NCI-H2107 treated with DMSO at 0.1 percent for 48 hours (cell line): ENCODE measurements at regions not wholly inside any gene's neighbourhood (a gene's known extent, or its start where the extent isn't known, plus 50 kb on each side); places are given as distances from the start of the nearest gene placed in this dataset.
"Not testable (repeated sequence)": the region's sequence is repeated elsewhere in the genome, so short reads cannot be mapped to it uniquely, and the experiment has no call there.

Source experiments
- DNase-seq: peaks from one replicate; lab custom pipeline; 2025; ENCODE audit not compliant: unreplicated experiment; lab: John Stamatoyannopoulos, UW

DNA sequence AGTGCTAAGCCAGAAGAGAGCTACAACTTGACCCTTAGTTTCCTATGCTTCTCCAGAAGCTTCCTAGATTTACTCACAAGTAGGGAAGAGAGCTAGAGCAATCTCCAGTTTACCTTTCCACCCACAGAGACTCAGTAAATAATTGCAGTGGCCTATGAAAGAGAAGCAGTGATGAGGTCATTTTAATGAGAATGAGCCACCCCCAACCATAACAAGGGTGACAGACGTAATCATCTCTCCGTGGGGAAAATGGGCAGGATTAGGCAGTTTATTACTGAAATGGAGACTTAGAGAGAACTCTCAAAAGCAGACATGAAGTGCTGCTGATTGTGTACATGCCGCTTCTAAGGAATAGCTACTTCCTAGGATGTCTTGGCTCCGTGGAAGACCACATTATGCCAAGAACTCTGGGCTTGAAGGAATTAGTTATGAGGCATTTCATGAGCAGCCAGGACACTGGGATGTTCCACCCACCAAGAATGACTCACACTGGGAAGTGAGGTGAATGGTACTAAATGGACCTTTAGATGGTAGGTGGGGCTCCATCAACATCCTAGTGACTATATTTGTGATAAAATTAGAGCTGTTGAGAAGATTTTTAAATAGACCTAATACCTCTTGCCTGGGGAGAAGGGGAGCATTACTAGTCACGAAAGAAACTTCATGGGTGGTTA, 160.9 kb downstream of the EDEM1 start:
- DNase-seq, result no peak

- no peak for DNase-seq
Observed at GRCh38 chr3:5349343-5349742, 161.8 kb downstream of the EDEM1 start.

GRCh38 chr3:5357089-5357488, 169.6 kb downstream of the EDEM1 start:
- no peak for DNase-seq

GRCh38 chr3:5358911-5359310, 171.4 kb downstream of the EDEM1 start:
- no peak for DNase-seq

GRCh38 chr3:5360453-5360852, 172.9 kb downstream of the EDEM1 start:
- DNase-seq, result no peak

DNA sequence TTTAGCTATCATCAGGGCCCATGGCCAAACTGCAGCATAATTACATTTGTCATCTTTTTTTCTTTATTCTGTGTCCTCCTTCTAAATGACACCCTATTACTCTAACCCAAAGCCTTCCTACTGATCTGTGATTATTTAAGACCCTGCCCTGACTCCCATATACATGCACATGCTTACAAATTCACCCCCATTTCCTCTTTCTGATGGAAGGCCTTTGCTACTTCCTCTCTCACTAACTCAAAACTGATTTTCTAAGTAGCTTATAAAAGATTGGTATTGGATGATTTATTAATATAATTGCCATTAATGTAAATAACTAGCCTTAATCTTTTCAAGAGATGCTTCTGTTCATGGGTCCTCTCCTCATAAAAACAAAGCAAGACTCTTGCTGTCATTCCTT, 179.2 kb downstream of the EDEM1 start:
- DNase-seq, result no peak

DNA sequence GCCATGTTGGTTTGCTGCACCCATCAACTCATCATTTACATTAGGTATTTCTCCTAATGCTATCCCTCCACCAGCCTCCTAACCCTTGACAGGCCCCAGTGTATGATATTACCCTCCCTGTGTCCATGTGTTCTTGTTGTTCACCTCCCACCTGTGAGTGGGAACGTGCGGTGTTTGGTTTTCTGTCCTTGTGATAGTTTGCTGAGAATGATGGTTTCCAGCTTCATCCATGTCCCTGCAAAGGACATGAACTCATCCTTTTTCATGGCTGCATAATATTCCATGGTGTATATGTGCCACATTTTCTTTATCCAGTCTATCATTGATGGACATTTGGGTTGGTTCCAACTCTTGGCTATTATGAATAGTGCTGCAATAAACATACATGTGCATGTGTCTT, 184.0 kb downstream of the EDEM1 start:
- DNase-seq, result not testable (repeated sequence)

DNA sequence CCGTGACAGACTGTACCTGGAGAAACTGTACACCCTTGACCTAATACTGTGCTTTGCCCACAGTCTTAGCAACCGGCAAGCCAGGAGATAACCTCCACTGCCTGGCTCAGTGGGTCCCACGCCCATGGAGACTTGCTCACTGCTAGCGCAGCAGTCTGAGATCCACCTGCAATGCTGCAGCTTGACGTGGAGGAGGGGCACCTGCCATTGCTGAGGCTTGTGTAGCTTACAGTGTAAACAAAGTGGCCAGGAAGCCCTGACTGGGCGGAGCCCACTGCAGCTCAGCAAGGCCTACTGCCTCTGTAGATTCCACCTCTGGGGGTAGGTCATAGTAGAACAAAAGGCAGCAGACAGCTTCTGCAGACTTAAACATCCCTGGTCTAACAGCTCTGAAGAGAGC, 189.3 kb downstream of the EDEM1 start:
- no peak for DNase-seq

GRCh38 chr3:5379266-5379665, 191.8 kb downstream of the EDEM1 start:
- not testable (repeated sequence) for DNase-seq

GRCh38 chr3:5383486-5384263, 196.2 kb downstream of the EDEM1 start:
- not testable (repeated sequence) for DNase-seq

DNA sequence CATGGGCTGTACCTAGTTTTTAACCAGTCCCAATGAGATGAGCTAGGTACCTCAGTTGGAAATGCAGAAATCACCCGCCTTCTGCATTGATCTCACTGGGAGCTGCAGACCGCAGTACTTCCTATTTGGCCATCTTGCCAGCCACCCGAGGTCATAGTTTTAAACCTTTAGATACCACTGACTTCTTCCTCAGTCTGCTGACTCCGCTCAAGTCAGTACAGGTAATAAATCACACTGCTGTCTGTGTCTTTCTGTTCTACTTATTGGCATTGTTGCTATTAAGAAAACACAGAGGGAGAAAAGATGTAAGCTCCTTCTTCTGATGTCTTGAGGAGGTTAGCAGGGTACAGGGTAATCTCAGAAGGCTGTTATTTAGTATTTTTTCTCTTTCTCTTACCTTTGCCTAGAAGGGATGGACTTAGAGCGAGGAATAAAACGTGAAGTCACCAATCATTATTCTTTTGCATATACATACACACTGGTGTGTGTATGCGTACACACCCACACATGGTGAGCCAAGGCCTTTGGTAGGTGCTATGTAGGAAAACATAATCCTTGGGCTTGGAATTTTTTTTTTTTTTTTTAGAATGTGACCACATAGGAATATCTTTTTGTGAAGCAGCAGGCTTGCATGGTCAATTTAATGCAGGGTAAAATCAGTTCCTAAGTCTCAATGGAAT, 197.2 kb downstream of the EDEM1 start:
- no peak for DNase-seq

DNA sequence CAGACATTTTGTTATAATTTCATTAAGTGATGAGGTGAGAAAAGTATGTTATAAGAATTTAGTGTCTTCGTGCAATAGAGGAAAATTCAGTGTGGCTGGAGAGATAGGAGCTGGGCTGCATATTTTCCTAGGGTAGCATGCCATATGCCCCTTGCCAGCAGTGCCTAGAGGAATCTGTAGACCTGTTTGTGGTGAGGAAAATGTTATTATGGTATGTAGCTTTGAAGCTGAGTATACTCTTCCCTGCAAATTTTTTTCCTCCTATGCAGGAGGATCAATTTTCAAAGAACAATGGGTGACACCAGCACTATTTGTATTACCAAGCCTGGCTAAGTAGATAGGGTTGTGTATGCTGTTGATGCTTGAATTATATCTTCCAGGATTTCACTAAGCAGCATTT, 200.6 kb downstream of the EDEM1 start:
- no peak for DNase-seq

DNA sequence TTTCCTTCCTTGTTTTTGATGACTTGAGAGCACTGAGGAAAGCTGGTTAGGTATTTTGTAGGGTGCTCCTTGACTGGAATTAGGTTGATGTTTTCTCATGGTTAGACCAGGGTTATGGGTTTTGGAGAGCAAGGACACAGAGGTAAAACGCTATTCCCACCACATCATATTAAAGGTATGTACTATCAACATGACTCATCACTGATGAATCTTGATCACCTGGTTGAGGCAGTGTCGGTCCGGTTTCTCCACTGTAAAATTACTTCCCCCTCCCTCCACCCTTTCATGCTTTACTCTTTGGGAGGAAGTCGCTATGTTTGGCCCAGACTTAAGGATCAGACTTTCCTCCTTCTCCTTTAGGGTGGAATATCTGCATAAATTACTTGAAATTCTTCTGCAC, 201.6 kb downstream of the EDEM1 start:
- no peak for DNase-seq

GRCh38 chr3:5390221-5390620, 202.7 kb downstream of the EDEM1 start:
- DNase-seq, result no peak

- DNase-seq, result no peak
Observed at GRCh38 chr3:5390936-5391625, 203.6 kb downstream of the EDEM1 start.

DNA sequence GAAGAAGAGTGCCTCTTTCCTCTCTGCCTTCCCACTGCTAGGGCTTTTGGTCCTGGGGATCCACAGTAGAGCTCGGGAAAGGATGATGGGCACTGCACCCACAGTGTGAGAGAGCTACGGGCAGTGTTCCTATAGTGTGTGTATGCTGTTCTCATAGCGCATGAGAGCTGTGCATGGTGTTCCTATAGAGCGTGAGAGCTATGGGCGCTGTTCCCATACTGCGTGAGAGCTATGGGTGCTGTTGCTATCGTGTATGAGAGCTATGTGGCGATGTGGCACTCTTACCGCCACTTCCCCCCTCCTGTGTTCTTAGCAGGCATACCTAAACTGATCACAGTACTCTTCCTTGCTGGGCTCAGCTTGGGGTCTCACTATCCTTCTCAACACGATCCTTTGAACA, 213.5 kb downstream of the EDEM1 start:
- DNase-seq, result no peak

DNA sequence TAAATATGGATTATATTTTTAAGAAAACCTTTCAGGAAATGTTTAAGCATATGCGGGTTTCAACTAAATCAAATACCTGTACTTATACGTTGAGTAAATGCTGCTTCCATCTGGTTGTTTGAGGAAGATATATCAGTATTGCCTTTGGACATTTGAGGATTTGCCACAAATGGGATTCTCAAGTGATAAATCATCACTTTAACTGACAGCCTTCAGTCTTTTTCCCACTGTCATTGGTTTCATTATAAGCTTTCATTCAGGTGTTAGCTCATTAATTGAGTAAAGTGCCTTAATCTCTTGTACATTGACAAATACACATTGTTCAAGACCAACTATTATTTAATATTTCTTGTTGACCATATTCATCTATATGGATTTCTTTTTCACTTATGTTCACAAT, 217.2 kb downstream of the EDEM1 start:
- DNase-seq, result no peak

- DNase-seq, result no peak
Observed at GRCh38 chr3:5411786-5412185, 224.3 kb downstream of the EDEM1 start.

GRCh38 chr3:5423076-5423475, 235.6 kb downstream of the EDEM1 start:
- DNase-seq, result no peak

GRCh38 chr3:5423523-5423922, 236.0 kb downstream of the EDEM1 start:
- no peak for DNase-seq

- no peak for DNase-seq
Observed at GRCh38 chr3:5425371-5425770, 237.9 kb downstream of the EDEM1 start.
